Endodermal cell (in vitro differentiated cells): ENCODE measurements at regions not wholly inside any gene's neighbourhood (a gene's known extent, or its start where the extent isn't known, plus 50 kb on each side); places are given as distances from the start of the nearest gene placed in this dataset.
"Not testable (repeated sequence)": the region's sequence is repeated elsewhere in the genome, so short reads cannot be mapped to it uniquely, and the experiment has no call there.

Experiments
- DNase-seq: peaks from one replicate; pipeline ENCODE4 v3.0.0-alpha.2; 2017
- H3K27ac ChIP-seq: 2 replicates; pipeline ENCODE4 v1.5.1; 2013; ENCODE audit warnings: mild to moderate bottlenecking, low read depth, low read length, moderate library complexity
- H3K27me3 ChIP-seq: 2 replicates; pipeline ENCODE4 v1.6.1; 2013; ENCODE audit warnings: mild to moderate bottlenecking, low read length, moderate library complexity; ENCODE audit not compliant: insufficient read depth, control insufficient read depth, poor library complexity, severe bottlenecking
- H3K36me3 ChIP-seq: 2 replicates; pipeline ENCODE4 v1.7.0; 2013; ENCODE audit warnings: mild to moderate bottlenecking, low read length, moderate library complexity; ENCODE audit not compliant: control insufficient read depth, insufficient read depth
- H3K4me1 ChIP-seq: one replicate; pipeline ENCODE4 v1.7.0; 2013; ENCODE audit warnings: low read length; ENCODE audit not compliant: control insufficient read depth, insufficient read depth
- H3K4me3 ChIP-seq: 2 replicates; pipeline ENCODE4 v1.5.1; 2013; ENCODE audit warnings: mild to moderate bottlenecking, low read length, moderate library complexity
- H3K9ac ChIP-seq: 2 replicates; pipeline ENCODE4 v1.6.1; 2013; ENCODE audit warnings: mild to moderate bottlenecking, low read length, moderate library complexity; ENCODE audit not compliant: poor library complexity, severe bottlenecking; ENCODE audit errors: extremely low read depth
- H3K9me3 ChIP-seq: 2 replicates; pipeline ENCODE4 v1.6.1; 2013; ENCODE audit warnings: mild to moderate bottlenecking, low read length, moderate library complexity; ENCODE audit not compliant: control insufficient read depth
- H3K27ac Mint-ChIP-seq: 2 replicates; pipeline ENCODE4 v1.8.0; 2020; ENCODE audit warnings: mixed read lengths
- H3K27me3 Mint-ChIP-seq: 2 replicates; pipeline ENCODE4 v1.8.0; 2021; ENCODE audit warnings: mild to moderate bottlenecking, mixed read lengths; ENCODE audit not compliant: insufficient read depth
- H3K36me3 Mint-ChIP-seq: 2 replicates; pipeline ENCODE4 v1.8.0; 2020; ENCODE audit warnings: low read depth, mixed read lengths
- H3K4me1 Mint-ChIP-seq: 2 replicates; pipeline ENCODE4 v1.8.0; 2020; ENCODE audit warnings: mixed read lengths
- H3K4me3 Mint-ChIP-seq: 2 replicates; pipeline ENCODE4 v1.8.0; 2020; ENCODE audit warnings: mild to moderate bottlenecking, moderate library complexity, mixed read lengths
- H3K9me3 Mint-ChIP-seq: 2 replicates; pipeline ENCODE4 v1.8.0; 2020; ENCODE audit warnings: mild to moderate bottlenecking, mixed read lengths
- CTCF ChIP-seq: fragments of 200-600 bp; sonication (generic); conservative IDR thresholded peaks from 2 replicates; pipeline ENCODE4 v1.5.0; 2021; ENCODE audit warnings: antibody characterized with exemption, mild to moderate bottlenecking
- WGBS, 2 experiments: methylation state at CpG; one replicate each; pipeline versions ENCODE4 v1.1.5 to v1.1.7; 2013; ENCODE audit warnings: missing lambda C conversion rate in 2 of 2, mixed read lengths in 1 of 2; ENCODE audit not compliant: insufficient coverage in 1 of 2, insufficient read length in 1 of 2; 5-methylcytosine and 5-hydroxymethylcytosine counted together

GRCh38 chr20:53723621-53724020, 130.0 kb upstream of the ZNF217 start:
- Mint-ChIP-seq H3K4me3 (no peak overlapping the region), H3K27me3 (no peaks in the 10 kb centered on the region), H3K27ac (no peak overlapping the region), H3K36me3 (no peaks in the 10 kb centered on the region), H3K9me3 (no peaks in the 10 kb centered on the region), H3K4me1 (no peaks in the 10 kb centered on the region)
- no peak overlapping the region for H3K27ac ChIP-seq
- no peak for TF ChIP-seq CTCF
- no peaks in the 10 kb centered on the region for H3K9me3 ChIP-seq
- no peak overlapping the region for H3K4me3 ChIP-seq
- DNase-seq, result no peak
- 90 to 93% methylated on average over 7 of the region's 7 CpGs for WGBS, 2 experiments
- no peaks in the 10 kb centered on the region for H3K36me3 ChIP-seq
- no peaks in the 10 kb centered on the region for H3K27me3 ChIP-seq
- H3K9ac ChIP-seq, result no peak overlapping the region
- no peaks in the 10 kb centered on the region for H3K4me1 ChIP-seq

DNA sequence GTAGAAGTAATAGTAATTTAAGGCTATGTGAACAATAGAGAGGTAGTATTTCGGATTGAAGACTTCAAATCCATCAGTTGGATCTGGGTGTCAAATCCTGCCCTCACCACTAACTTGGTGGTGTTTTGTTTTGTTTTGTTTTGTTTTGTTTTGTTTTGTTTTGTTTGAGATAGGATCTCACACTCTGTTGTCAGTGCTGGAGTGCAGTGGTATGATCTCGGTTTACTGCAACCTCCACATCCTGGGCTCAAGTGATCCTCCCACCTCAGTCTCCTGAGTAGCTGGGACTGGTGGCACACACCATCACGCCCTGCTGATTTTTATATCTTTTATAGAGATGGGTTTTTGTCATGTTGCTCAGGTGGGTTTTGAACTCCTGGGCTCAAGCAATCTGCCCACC, 129.4 kb upstream of the ZNF217 start:
- no peaks in the 10 kb centered on the region for H3K27me3 ChIP-seq
- no peak for TF ChIP-seq CTCF
- H3K27ac ChIP-seq, result no peak overlapping the region
- Mint-ChIP-seq H3K27me3 (no peaks in the 10 kb centered on the region), H3K36me3 (no peaks in the 10 kb centered on the region), H3K27ac (no peak overlapping the region), H3K9me3 (no peaks in the 10 kb centered on the region), H3K4me1 (peaks cover under 1% of the 10 kb centered on the region), H3K4me3 (no peak overlapping the region)
- H3K9me3 ChIP-seq, result no peaks in the 10 kb centered on the region
- no peak for DNase-seq
- H3K4me1 ChIP-seq, result no peaks in the 10 kb centered on the region
- no peaks in the 10 kb centered on the region for H3K36me3 ChIP-seq
- no peak overlapping the region for H3K9ac ChIP-seq
- H3K4me3 ChIP-seq, result no peak overlapping the region
- WGBS, 2 experiments, result 96 to 100% methylated on average over 2 of the region's 3 CpGs

DNA sequence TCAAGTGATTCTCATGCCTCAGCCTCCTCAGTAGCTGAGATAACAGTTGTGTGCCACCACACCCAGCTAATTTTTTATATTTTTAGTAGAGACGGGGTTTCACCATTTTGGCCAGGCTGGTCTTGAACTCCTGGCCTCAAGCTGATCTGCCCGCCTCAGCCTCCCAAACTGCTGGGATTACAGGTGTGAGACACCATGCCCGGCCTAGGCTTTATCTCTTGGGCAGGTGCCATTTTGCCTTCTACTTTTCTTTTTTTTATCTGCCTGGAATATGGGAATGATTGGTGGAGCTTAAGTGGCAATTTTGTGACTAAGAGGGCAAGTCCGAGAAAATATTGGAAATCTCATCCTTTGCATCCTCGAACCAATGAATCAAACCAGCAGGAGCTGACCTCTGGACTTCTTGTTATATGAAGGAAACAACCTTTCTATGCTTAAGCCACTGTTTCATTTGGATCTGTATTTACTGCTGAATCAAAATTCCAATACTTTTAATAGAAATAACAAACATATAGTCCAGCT, 128.9 kb upstream of the ZNF217 start:
- Histone ChIP-seq H3K4me3 (no peak overlapping the region), H3K9me3 (no peaks in the 10 kb centered on the region), H3K4me1 (no peaks in the 10 kb centered on the region), H3K27me3 (no peaks in the 10 kb centered on the region), H3K36me3 (no peaks in the 10 kb centered on the region), H3K9ac (no peak overlapping the region), H3K27ac (no peak overlapping the region)
- WGBS, 2 experiments, result 95 to 100% methylated on average over 2 to 5 of the region's 5 CpGs
- DNase-seq, result no peak
- no peak overlapping the region for H3K27ac Mint-ChIP-seq
- H3K4me3 Mint-ChIP-seq, result no peak overlapping the region
- no peak for TF ChIP-seq CTCF
- no peaks in the 10 kb centered on the region for H3K27me3 Mint-ChIP-seq
- no peaks in the 10 kb centered on the region for H3K36me3 Mint-ChIP-seq
- H3K9me3 Mint-ChIP-seq, result no peaks in the 10 kb centered on the region
- peaks cover 3% of the 10 kb centered on the region for H3K4me1 Mint-ChIP-seq

- not testable (repeated sequence) for H3K4me3 Mint-ChIP-seq, H3K36me3 ChIP-seq, H3K4me3 ChIP-seq, H3K9ac ChIP-seq, DNase-seq, H3K4me1 Mint-ChIP-seq, H3K9me3 ChIP-seq, H3K27ac ChIP-seq, H3K27me3 ChIP-seq, H3K27ac Mint-ChIP-seq, H3K27me3 Mint-ChIP-seq, H3K4me1 ChIP-seq, H3K36me3 Mint-ChIP-seq, H3K9me3 Mint-ChIP-seq
- WGBS, 2 experiments, result 93 to 96% methylated on average over 6 of the region's 6 CpGs
Measured at GRCh38 chr20:53721445-53721963, 127.9 kb upstream of the ZNF217 start.

GRCh38 chr20:53719171-53719803, 125.6 kb upstream of the ZNF217 start:
- H3K36me3 ChIP-seq, H3K36me3 Mint-ChIP-seq, H3K27me3 Mint-ChIP-seq, H3K4me3 ChIP-seq, H3K4me1 ChIP-seq, H3K27ac ChIP-seq, DNase-seq, H3K4me3 Mint-ChIP-seq, H3K9ac ChIP-seq, H3K9me3 ChIP-seq, H3K4me1 Mint-ChIP-seq, H3K27me3 ChIP-seq, H3K27ac Mint-ChIP-seq, H3K9me3 Mint-ChIP-seq: not testable (repeated sequence)
- WGBS, 2 experiments, result 87 to 93% methylated on average over 4 to 8 of the region's 8 CpGs
